Activated T-helper 2 cell treated with anti-CD3 and anti-CD28 coated beads, Interferon-gamma antibody, Interleukin-2, Interleukin-4, amounts not matched to agents 10 μg/mL and 5 μg/mL and 100 μg/mL, durations not matched to agents 14 hours and 24 hours and 36 hours (primary cell): ENCODE measurements at regions not wholly inside any gene's neighbourhood (a gene's known extent, or its start where the extent isn't known, plus 50 kb on each side); places are given as distances from the start of the nearest gene placed in this dataset.

Experiments
- DNase-seq: peaks from one replicate; pipeline ENCODE4 v3.0.0; 2021; ENCODE audit warnings: low spot score
- H3K27ac Mint-ChIP-seq: one replicate; pipeline ENCODE4 v1.8.0; 2021; ENCODE audit warnings: mixed read lengths
- H3K27me3 Mint-ChIP-seq: one replicate; pipeline ENCODE4 v1.8.0; 2021; ENCODE audit warnings: low read depth, mixed read lengths
- H3K36me3 Mint-ChIP-seq: one replicate; pipeline ENCODE4 v1.8.0; 2021; ENCODE audit warnings: low read depth, mixed read lengths
- H3K4me1 Mint-ChIP-seq: one replicate; pipeline ENCODE4 v1.8.0; 2021; ENCODE audit warnings: low read depth, mixed read lengths
- H3K4me3 Mint-ChIP-seq: one replicate; pipeline ENCODE4 v1.8.0; 2021; ENCODE audit warnings: low read depth, mild to moderate bottlenecking, moderate library complexity, mixed read lengths
- H3K9me3 Mint-ChIP-seq: one replicate; pipeline ENCODE4 v1.8.0; 2021; ENCODE audit warnings: mixed read lengths
- intact Hi-C: fragments of 100-400 bp; cut with micrococcal nuclease; formaldehyde crosslinking; loops from one replicate; pipeline ENCODE4 v1.15.1; 2023

GRCh38 chr10:121154310-121154709, 303.1 kb downstream of the WDR11 start:
- Mint-ChIP-seq H3K4me1 (peaks cover 1% of the 10 kb centered on the region), H3K36me3 (no peaks in the 10 kb centered on the region), H3K9me3 (peaks cover 6% of the 10 kb centered on the region), H3K4me3 (no peak overlapping the region), H3K27me3 (no peaks in the 10 kb centered on the region), H3K27ac (no peak overlapping the region)
- DNase-seq = no peak
- intact Hi-C loops = no loop called here

- Mint-ChIP-seq H3K27ac (no peak overlapping the region), H3K4me3 (no peak overlapping the region), H3K9me3 (peaks cover 6% of the 10 kb centered on the region), H3K27me3 (no peaks in the 10 kb centered on the region), H3K4me1 (peaks cover 2% of the 10 kb centered on the region), H3K36me3 (no peaks in the 10 kb centered on the region)
- intact Hi-C loops = no loop called here
- no peak for DNase-seq
Observed at GRCh38 chr10:121154846-121155245, 303.7 kb downstream of the WDR11 start.

GRCh38 chr10:121155742-121156474, 304.7 kb downstream of the WDR11 start:
- H3K4me1 Mint-ChIP-seq = peaks cover 2% of the 10 kb centered on the region
- no peak overlapping the region for H3K4me3 Mint-ChIP-seq
- no peak for DNase-seq
- H3K36me3 Mint-ChIP-seq = no peaks in the 10 kb centered on the region
- no peak overlapping the region for H3K27ac Mint-ChIP-seq
- no peaks in the 10 kb centered on the region for H3K27me3 Mint-ChIP-seq
- peaks cover 6% of the 10 kb centered on the region for H3K9me3 Mint-ChIP-seq
- intact Hi-C loops = no loop called here

- H3K4me3 Mint-ChIP-seq = no peak overlapping the region
- H3K27ac Mint-ChIP-seq = no peak overlapping the region
- peaks cover 2% of the 10 kb centered on the region for H3K4me1 Mint-ChIP-seq
- H3K9me3 Mint-ChIP-seq = peaks cover 6% of the 10 kb centered on the region
- H3K27me3 Mint-ChIP-seq = no peaks in the 10 kb centered on the region
- H3K36me3 Mint-ChIP-seq = no peaks in the 10 kb centered on the region
- no peak for DNase-seq
- intact Hi-C loops = no loop called here
Observed at GRCh38 chr10:121157998-121158397, 306.8 kb downstream of the WDR11 start.

GRCh38 chr10:121158988-121159579, 307.9 kb downstream of the WDR11 start:
- intact Hi-C loops = no loop called here
- DNase-seq = no peak
- H3K27ac Mint-ChIP-seq = no peak overlapping the region
- H3K4me3 Mint-ChIP-seq = no peak overlapping the region
- peaks cover 2% of the 10 kb centered on the region for H3K4me1 Mint-ChIP-seq
- no peaks in the 10 kb centered on the region for H3K27me3 Mint-ChIP-seq
- H3K36me3 Mint-ChIP-seq = no peaks in the 10 kb centered on the region
- peaks cover 6% of the 10 kb centered on the region for H3K9me3 Mint-ChIP-seq

GRCh38 chr10:121159670-121160069, 308.5 kb downstream of the WDR11 start:
- Mint-ChIP-seq H3K27ac (no peak overlapping the region), H3K9me3 (peaks cover 6% of the 10 kb centered on the region), H3K36me3 (no peaks in the 10 kb centered on the region), H3K4me1 (peaks cover 2% of the 10 kb centered on the region), H3K4me3 (no peak overlapping the region), H3K27me3 (no peaks in the 10 kb centered on the region)
- intact Hi-C loops = no loop called here
- no peak for DNase-seq

- no peak for DNase-seq
Observed at GRCh38 chr10:121165276-121165675, 314.1 kb downstream of the WDR11 start.

GRCh38 chr10:121167534-121168243, 316.5 kb downstream of the WDR11 start:
- H3K36me3 Mint-ChIP-seq = no peaks in the 10 kb centered on the region
- H3K9me3 Mint-ChIP-seq = no peaks in the 10 kb centered on the region
- H3K27ac Mint-ChIP-seq = no peak overlapping the region
- H3K4me1 Mint-ChIP-seq = no peaks in the 10 kb centered on the region
- H3K27me3 Mint-ChIP-seq = no peaks in the 10 kb centered on the region
- no peak overlapping the region for H3K4me3 Mint-ChIP-seq
- intact Hi-C loops = no loop called here
- DNase-seq = no peak

More at GRCh38 chr10:121165276-121165675, 314.1 kb downstream of the WDR11 start:
- H3K9me3 Mint-ChIP-seq = no peaks in the 10 kb centered on the region
- H3K27me3 Mint-ChIP-seq = no peaks in the 10 kb centered on the region
- intact Hi-C loops = no loop called here
- H3K4me3 Mint-ChIP-seq = no peak overlapping the region
- no peaks in the 10 kb centered on the region for H3K4me1 Mint-ChIP-seq
- no peak overlapping the region for H3K27ac Mint-ChIP-seq
- no peaks in the 10 kb centered on the region for H3K36me3 Mint-ChIP-seq

GRCh38 chr10:121168545-121169216, 317.5 kb downstream of the WDR11 start:
- intact Hi-C loops = no loop called here
- H3K4me1 Mint-ChIP-seq = no peaks in the 10 kb centered on the region
- no peaks in the 10 kb centered on the region for H3K9me3 Mint-ChIP-seq
- DNase-seq = no peak
- H3K4me3 Mint-ChIP-seq = no peak overlapping the region
- no peaks in the 10 kb centered on the region for H3K27me3 Mint-ChIP-seq
- no peaks in the 10 kb centered on the region for H3K36me3 Mint-ChIP-seq
- no peak overlapping the region for H3K27ac Mint-ChIP-seq

- DNase-seq = no peak
- H3K4me3 Mint-ChIP-seq = no peak overlapping the region
- no peaks in the 10 kb centered on the region for H3K4me1 Mint-ChIP-seq
- intact Hi-C loops = no loop called here
- no peaks in the 10 kb centered on the region for H3K27me3 Mint-ChIP-seq
- H3K9me3 Mint-ChIP-seq = no peaks in the 10 kb centered on the region
- no peak overlapping the region for H3K27ac Mint-ChIP-seq
- H3K36me3 Mint-ChIP-seq = no peaks in the 10 kb centered on the region
Observed at GRCh38 chr10:121169406-121169805, 318.2 kb downstream of the WDR11 start.

- no peak overlapping the region for H3K4me3 Mint-ChIP-seq
- no peaks in the 10 kb centered on the region for H3K4me1 Mint-ChIP-seq
- no peaks in the 10 kb centered on the region for H3K9me3 Mint-ChIP-seq
- H3K27ac Mint-ChIP-seq = no peak overlapping the region
- H3K36me3 Mint-ChIP-seq = no peaks in the 10 kb centered on the region
- no peak for DNase-seq
- no peaks in the 10 kb centered on the region for H3K27me3 Mint-ChIP-seq
- intact Hi-C loops = no loop called here
Observed at GRCh38 chr10:121171825-121172787, 320.9 kb downstream of the WDR11 start.

GRCh38 chr10:121179006-121179405, 327.8 kb downstream of the WDR11 start:
- no peak overlapping the region for H3K27ac Mint-ChIP-seq
- no peaks in the 10 kb centered on the region for H3K9me3 Mint-ChIP-seq
- no peaks in the 10 kb centered on the region for H3K4me1 Mint-ChIP-seq
- H3K4me3 Mint-ChIP-seq = no peak overlapping the region
- no peaks in the 10 kb centered on the region for H3K36me3 Mint-ChIP-seq
- H3K27me3 Mint-ChIP-seq = no peaks in the 10 kb centered on the region
- no peak for DNase-seq
- intact Hi-C loops = no loop called here
